Left ventricle myocardium inferior (tissue), 1 donor: ENCODE measurements at regions not wholly inside any gene's neighbourhood (a gene's known extent, or its start where the extent isn't known, plus 50 kb on each side); places are given as distances from the start of the nearest gene placed in this dataset.

ENCODE experiments used
- DNase-seq: peaks from one replicate; pipeline ENCODE4 v3.0.0-alpha.2; 2020
- H3K27ac ChIP-seq: fragments of 200-600 bp; replicated peaks from 2 replicates; pipeline ENCODE4 v1.8.0; 2021
- H3K27me3 ChIP-seq: fragments of 200-600 bp; 2 replicates; pipeline ENCODE4 v1.8.0; 2021; ENCODE audit warnings: low read depth
- H3K36me3 ChIP-seq: fragments of 200-600 bp; 2 replicates; pipeline ENCODE4 v1.8.0; 2021
- H3K4me1 ChIP-seq: fragments of 200-600 bp; 2 replicates; pipeline ENCODE4 v1.8.0; 2021
- H3K4me3 ChIP-seq: fragments of 200-600 bp; 2 replicates; pipeline ENCODE4 v1.8.0; 2021; ENCODE audit warnings: mild to moderate bottlenecking, moderate library complexity
- H3K9me3 ChIP-seq: fragments of 200-600 bp; replicated peaks from 2 replicates; pipeline ENCODE4 v1.8.0; 2021
- intact Hi-C: fragments of 100-400 bp; cut with micrococcal nuclease; formaldehyde crosslinking; loops from one replicate; pipeline ENCODE4 v1.11.0; 2022
- TF ChIP-seq, protein P1 (sequence below): fragments of 200-600 bp; IDR thresholded peaks from 2 replicates; pipeline ENCODE4 v1.8.0; 2021; ENCODE audit warnings: antibody characterized with exemption, mild to moderate bottlenecking, borderline replicate concordance
- donor health status: DM: no; HTN: yes; CAD: no; lungs with severe emphysema.

DNA sequence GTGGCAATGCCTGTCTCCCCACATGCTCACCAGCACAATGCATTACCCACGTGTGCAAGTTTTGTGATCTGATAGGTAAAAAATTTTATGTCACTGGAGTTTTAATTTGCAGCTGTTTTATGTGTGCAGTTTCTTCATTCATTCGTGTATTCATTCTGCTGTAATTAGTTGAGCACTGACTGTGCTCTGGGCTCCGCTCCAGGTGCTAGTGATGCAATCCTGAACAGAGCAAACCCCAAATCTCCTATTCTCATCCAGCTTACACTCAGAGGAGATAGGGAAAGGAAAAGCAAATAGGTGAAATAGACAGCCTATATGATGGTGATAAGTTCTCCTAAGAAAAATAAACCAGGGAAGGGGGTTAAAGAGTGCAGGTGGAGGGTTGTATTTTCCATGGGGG lies 148.4 kb downstream of the TENT4A start:
- peaks cover 13% of the 10 kb centered on the region for H3K9me3 ChIP-seq
- TF ChIP-seq, protein P1, sequence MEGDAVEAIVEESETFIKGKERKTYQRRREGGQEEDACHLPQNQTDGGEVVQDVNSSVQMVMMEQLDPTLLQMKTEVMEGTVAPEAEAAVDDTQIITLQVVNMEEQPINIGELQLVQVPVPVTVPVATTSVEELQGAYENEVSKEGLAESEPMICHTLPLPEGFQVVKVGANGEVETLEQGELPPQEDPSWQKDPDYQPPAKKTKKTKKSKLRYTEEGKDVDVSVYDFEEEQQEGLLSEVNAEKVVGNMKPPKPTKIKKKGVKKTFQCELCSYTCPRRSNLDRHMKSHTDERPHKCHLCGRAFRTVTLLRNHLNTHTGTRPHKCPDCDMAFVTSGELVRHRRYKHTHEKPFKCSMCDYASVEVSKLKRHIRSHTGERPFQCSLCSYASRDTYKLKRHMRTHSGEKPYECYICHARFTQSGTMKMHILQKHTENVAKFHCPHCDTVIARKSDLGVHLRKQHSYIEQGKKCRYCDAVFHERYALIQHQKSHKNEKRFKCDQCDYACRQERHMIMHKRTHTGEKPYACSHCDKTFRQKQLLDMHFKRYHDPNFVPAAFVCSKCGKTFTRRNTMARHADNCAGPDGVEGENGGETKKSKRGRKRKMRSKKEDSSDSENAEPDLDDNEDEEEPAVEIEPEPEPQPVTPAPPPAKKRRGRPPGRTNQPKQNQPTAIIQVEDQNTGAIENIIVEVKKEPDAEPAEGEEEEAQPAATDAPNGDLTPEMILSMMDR = no peak
- no peak overlapping the region for H3K4me3 ChIP-seq
- H3K36me3 ChIP-seq = no peaks in the 10 kb centered on the region
- no peaks in the 10 kb centered on the region for H3K4me1 ChIP-seq
- H3K27ac ChIP-seq = no peak overlapping the region
- DNase-seq = no peak
- intact Hi-C loops = no loop called here
- H3K27me3 ChIP-seq = no peaks in the 10 kb centered on the region

DNA sequence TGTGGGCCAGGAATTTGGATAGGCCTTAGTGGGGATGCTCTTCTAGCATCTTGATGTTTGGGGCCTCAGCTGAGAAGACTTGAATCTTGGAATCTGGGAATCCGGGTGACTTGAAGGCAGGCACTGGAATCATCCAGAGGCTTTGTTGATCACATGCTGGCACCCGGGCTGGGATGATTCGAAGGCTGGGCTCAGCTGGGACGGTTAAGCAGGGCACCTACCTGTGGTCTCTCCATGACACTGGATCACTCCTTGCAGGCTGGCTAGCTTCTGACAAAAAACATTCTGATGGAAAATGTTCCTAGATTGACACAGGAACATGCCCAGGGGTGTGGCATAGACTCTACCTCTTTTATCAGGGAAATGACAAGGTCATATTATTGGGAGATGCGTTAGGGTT lies 149.1 kb downstream of the TENT4A start:
- TF ChIP-seq, protein P1 = no peak
- Histone ChIP-seq H3K27ac (no peak overlapping the region), H3K4me1 (no peaks in the 10 kb centered on the region), H3K4me3 (no peak overlapping the region), H3K36me3 (no peaks in the 10 kb centered on the region), H3K27me3 (no peaks in the 10 kb centered on the region), H3K9me3 (peaks cover 13% of the 10 kb centered on the region)
- no peak for DNase-seq
- intact Hi-C loops = no loop called here

DNA sequence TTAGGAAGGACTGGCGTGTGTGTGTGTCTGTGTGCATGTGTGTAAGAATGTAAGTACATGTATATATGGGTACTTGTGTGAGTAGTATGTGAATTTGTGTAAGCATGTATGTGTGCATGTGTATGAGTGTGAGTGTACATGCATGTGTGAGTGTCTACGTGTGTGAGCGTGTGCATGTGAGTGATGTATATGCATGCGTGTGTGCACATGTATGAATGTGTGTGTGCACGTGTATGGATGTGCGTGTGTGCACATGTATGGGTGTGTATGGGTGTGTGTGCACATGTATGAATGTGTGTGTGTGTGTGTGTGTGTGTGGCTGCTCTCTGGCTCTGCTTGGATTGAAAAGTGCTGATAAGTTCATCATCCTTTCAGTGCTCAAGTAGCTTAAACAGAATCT lies 154.5 kb downstream of the TENT4A start:
- no peak for DNase-seq
- H3K4me3 ChIP-seq = no peak overlapping the region
- no peaks in the 10 kb centered on the region for H3K27me3 ChIP-seq
- H3K9me3 ChIP-seq = peaks cover 5% of the 10 kb centered on the region
- H3K27ac ChIP-seq = no peak overlapping the region
- no peaks in the 10 kb centered on the region for H3K36me3 ChIP-seq
- no peaks in the 10 kb centered on the region for H3K4me1 ChIP-seq
- TF ChIP-seq, protein P1 = no peak
- intact Hi-C loops = no loop called here

DNA sequence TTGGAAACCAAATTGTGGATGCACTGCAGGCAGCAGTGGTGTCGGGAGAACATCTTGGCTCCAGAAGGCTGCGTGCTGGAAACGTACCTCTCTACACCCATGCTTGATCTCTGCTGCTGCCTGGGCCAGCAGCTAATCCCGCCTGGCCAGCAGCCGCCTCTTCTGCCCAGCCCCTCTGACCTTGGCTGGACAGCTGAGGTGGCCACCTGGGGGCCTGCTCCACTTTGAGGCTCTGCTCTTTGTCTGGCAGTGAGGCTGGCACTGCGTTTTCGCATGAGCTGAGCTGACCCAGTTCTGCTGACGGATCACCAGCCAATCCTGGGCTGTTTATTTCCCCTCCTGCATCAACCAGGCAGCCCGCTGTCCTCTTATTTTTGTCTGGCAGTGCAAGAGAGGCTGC lies 154.9 kb downstream of the TENT4A start:
- no peak for DNase-seq
- Histone ChIP-seq H3K4me3 (no peak overlapping the region), H3K27me3 (no peaks in the 10 kb centered on the region), H3K27ac (no peak overlapping the region), H3K36me3 (no peaks in the 10 kb centered on the region), H3K4me1 (no peaks in the 10 kb centered on the region), H3K9me3 (peaks cover under 1% of the 10 kb centered on the region)
- intact Hi-C loops = no loop called here
- TF ChIP-seq, protein P1 = no peak

DNA sequence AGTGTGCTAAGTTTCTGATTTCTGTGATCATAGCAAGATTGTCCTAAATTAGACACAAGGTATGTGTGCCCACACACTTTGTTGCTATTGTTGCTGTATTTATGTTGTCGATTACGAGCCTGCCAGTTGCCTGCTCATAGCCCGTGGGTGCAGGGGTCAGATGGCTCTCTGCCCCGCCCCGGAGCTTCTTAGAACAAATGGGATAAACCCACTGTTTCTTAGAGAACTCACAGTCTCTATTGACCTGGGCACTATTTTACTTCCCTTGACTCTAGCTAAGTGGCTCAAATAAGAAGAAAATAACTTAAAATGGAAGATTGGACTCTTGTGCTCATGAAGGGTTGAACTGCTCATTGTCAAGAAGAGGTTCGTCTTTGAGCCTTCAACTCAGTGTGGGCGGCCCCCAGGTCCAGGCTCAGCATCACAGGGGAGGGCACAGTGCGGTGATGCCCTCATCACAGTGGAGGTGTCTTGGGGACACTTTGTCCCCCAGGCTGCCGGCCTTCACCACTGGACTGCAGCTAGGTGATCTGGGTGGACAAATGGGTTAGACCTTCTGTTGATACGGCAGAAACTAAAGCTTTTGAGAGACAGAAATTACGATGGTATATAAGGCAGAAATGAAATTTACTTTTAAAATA lies 155.5 kb downstream of the TENT4A start:
- Histone ChIP-seq H3K27me3 (no peaks in the 10 kb centered on the region), H3K4me3 (no peak overlapping the region), H3K4me1 (no peaks in the 10 kb centered on the region), H3K27ac (no peak overlapping the region), H3K36me3 (no peaks in the 10 kb centered on the region), H3K9me3 (no peaks in the 10 kb centered on the region)
- TF ChIP-seq, protein P1 = no peak
- no peak for DNase-seq
- intact Hi-C loops = no loop called here
